NCI-H446 treated with DMSO at 0.1 percent for 48 hours (cell line): ENCODE measurements at regions not wholly inside any gene's neighbourhood (a gene's known extent, or its start where the extent isn't known, plus 50 kb on each side); places are given as distances from the start of the nearest gene placed in this dataset.
"Not testable (repeated sequence)": the region's sequence is repeated elsewhere in the genome, so short reads cannot be mapped to it uniquely, and the experiment has no call there.

Experiments
- DNase-seq: peaks from one replicate; lab custom pipeline; 2025; lab: John Stamatoyannopoulos, UW

DNA sequence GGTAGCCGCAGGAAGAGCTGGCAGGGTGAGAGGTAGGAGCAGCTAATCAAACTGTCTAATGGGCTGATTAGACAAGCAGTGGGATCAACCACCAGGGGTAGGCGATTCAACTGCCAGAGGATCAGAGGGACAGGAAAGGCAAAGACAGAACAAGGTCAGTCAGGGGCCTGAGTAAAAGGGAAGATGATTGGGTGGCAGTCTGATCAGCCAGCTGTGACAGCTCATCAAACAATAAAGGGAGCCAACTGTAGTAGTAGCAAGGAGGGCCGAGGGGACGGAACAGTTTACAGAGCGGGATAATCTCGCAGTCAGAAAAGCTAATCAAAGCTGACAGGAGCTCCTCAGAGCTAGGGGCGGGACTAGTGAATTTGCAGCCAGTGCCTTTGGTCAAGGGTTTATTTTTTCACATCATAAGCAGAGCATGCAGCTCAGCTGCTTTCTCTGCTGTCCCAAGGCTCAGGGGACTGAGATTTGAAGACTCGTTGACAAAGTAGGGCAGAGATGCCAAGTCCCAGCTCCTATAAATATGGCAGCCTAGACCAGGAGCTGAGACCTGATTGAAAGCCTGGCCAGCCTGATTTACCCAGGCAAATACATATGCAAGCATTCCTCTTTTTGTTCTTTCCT, 418.2 kb downstream of the GABRG2 start:
- no peak for DNase-seq

DNA sequence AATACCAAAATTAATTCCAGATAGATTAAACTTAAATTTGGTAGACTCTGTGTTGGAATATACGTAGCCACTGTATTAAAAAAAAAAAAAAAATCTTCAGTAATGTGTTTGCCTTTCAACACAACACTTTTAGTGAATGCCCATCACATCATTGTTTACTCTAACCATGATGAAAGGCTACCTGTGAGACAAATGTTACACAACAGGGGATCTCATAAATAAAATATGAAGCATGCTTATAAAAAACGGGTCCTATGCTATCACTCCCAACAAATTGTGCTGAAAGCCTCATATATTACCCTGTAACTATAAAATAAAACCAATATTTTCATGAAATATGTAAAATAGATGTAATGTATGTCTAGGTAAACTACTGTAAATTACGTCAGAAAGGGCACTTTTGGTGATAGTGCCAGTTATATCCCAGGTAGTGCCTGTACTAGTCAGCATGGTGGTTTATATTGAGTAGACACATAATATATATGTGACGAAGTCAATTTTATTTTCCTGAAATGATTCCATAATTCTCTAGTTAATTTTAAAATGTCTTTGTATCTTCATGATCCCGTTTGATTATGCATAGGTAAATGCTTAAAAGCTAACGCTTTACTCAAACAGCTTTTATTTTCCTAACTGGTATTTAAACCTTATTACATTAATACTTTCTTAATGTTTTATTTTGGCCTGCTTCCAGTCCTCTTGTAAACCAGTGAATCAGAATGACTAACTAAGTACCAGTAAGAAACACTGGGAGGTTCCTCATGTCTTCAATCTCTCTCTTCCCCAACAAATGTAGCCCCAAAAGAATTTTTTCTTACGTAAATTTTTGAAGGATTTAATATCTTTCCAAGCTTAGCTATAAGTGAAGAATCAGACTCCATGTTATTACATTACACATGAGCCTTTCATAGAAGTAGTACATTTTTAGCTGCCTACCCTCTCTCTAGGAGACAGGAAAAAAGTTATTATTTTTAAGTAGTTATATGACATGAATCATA, 420.3 kb downstream of the GABRG2 start:
- DNase-seq, result no peak

DNA sequence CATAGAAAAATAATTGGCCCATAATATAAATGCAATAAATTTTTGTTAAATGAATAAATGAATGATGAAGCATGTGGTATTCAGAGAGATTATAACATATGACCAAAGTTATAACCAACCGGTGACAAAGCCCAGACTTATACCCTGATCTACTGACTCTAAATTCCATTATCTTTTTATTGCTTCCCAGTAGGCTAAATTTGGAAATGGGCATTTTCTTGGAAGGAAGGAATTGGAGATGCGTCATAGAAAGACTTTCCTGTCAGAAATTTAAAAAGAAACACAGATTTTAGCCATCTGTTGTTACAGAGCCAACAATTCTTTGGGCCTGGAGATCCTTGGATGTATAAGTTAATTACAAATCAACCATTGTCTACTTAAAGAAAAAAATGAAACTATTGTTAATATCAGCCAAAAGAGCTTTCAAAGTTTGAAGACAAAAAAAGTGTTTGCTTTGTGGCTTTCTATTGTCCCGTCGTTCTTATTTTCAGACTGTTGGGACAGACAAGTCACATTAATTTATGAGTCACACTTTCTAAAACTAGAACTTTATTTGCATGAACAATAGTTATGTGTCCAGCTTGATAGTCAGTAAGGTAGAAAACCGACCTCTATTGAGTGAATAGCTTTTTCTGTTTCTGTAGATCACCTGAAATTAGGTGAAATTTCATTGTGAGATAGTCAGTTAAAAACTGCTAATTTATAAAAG, 428.7 kb downstream of the GABRG2 start:
- no peak for DNase-seq

DNA sequence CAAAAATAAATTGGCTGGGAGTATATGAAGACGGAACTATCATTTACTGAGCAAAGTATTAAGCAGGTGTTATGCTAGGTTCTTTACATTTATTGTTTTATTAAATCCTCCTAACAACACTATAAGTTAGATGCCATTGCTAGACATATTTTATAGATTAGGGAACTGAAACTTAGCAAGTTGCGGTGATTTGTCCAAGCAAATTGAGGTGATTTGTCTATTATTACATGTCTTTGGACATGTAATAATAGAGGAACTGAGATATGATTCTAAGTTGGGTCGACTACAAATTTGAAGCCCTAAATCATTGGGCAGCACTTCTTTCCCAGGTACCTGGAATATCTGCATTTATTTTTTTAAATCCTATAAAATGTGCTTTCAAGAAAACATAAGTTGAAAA, 429.9 kb downstream of the GABRG2 start:
- no peak for DNase-seq

DNA sequence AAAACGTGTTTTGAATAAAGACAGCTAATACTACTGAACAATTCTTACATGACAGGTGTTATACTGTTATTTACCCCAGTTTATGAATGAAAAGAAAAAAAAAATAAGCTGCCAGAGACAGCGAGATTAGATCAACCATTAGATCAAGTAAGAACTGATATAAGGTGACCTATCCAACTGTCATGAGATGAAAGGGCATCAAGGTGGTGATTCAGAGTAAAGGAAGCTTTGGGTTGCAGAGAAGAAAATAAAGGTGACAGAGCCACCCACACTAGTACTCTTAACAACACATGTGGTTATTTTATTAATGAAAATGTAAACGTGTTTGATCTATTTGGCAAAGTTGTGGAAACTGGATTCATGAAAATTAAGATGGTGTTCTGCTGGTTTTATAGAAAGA, 435.2 kb downstream of the GABRG2 start:
- DNase-seq, result no peak

DNA sequence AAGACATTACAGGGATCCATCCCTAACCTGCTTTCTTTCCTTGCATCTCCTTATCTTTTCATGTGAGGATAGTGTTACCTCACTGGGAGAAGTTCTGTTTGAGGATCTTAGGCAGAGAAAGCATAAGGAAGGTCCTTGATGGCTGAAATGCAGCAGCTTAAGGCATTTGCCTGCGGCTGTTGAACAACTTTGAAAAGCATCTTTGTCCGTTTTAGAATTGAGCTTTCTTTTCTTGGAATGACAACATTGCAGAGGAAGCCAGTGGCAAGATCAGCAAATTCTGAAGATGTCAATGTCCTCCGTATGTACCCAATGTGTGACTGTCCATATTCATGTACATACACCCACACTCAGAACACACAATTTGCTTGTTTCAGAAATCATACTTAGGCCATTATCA, 436.2 kb downstream of the GABRG2 start:
- DNase-seq, result no peak

- no peak for DNase-seq
Observed at GRCh38 chr5:162512935-162513565, 445.5 kb downstream of the GABRG2 start.

DNA sequence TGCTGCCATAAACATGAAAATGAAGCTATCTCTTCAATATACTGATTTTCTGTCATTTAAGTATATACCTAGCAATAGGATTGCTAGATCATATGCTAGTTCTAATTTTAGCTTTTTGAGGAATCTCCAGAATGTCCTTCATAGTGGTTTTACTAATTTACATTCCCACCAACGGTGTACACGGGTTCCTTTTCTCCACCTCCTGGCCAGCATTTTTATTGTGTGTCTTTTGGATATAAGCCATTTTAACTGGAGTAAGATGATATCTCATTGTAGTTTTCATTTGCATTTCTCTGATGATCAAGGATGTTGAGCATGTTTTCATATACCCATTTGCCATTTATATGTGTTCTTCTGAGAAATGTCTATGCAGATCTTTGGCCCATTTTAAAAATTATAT, 446.5 kb downstream of the GABRG2 start:
- DNase-seq, result no peak

GRCh38 chr5:162520878-162521277, 453.3 kb downstream of the GABRG2 start:
- DNase-seq, result no peak

DNA sequence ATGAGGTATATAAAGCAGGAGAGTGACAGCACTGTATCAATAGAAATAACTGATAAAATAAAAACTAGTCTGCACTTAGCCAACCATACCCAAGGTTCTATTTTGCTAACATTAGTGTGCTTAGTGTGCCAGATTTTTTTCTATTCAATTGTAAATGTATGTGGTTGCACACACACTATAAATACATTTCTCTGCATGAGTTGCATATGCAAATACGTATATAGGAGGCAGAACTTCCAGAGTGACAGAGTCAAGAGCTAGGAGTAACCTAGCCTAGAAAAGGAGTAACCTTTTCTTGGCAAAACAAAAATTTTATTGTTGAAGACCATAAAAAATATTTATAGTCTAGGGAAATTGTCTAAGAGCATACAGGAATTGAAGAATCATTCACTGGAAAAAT, 461.6 kb downstream of the GABRG2 start:
- no peak for DNase-seq

GRCh38 chr5:162529886-162530285, 462.3 kb downstream of the GABRG2 start:
- no peak for DNase-seq

DNA sequence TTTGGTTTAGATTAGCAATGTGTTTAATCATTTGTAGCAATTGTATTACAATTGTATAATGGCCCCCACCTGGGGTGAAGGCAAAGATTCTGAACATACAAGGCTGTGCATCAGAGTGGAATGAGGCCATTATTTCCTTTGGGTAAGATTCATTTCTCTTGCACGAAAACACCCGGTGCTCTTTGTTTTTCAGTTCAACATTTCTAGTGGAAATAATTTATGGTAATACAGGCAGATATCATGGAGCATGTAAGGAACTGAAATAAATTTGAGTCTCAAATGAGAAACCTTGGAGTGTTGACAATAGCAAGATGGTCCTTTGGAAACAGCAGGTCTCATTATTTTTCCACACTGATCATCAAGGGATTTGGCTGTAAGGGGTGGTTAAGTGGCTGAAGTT, 475.9 kb downstream of the GABRG2 start:
- DNase-seq, result no peak

DNA sequence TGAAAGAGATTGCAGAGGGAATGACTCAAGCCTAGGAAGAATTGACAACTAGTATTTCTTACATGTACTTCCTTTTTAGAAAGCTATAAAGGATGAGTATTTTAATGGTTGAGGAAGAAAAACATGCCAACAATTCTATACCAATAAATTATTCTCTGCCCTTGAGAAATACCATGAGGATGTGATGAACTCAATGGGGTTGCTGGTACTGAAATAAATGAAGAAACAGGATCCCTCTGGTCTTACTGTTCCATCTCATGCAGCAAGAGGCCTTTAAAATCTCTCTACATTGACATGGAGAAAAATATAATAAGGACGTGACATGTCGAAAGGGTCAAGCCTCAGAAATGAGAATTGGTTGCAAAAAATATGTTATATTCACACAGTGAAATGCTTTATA, 477.3 kb downstream of the GABRG2 start:
- no peak for DNase-seq

- DNase-seq, result no peak
Observed at GRCh38 chr5:162550236-162550635, 482.7 kb downstream of the GABRG2 start.

GRCh38 chr5:162558120-162558519, 490.5 kb downstream of the GABRG2 start:
- DNase-seq, result no peak

DNA sequence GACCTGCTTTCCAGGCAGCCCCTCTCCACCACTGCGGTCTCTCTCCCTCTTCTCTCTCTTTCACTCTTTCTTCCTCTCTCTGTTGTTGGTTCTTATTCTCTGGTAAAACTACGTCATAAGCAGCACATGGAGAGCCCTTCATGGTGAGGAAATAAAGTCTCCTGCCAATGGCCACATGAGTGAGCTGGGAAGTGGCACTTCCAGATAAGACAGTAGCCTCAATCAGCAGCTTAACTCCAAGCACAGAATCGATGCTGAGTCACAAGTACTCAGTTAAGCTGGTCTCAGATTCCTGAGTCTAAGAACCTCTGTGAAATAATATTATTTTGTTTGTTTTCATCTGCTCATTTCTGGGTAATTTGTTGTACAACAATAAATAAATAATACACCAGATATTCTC, 500.1 kb downstream of the GABRG2 start:
- no peak for DNase-seq

DNA sequence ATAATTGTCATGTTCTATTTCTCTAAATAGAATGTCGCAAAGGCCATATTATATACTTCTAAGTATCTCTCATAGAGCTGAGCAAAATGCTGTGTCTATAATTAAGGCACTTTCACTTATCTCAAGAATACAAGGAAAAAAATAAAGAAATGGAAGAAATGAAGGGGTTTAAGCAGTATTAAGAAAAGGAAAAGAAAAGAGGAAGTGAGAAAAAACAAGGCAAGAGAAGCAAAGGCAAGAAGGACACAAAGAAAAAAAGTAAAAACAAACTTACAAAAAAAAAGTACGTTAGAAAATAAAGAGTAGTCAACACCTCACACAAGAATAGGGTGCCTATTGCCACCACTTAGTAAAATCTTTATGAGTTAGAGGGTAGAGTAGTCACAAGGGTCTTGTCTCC, 506.2 kb downstream of the GABRG2 start:
- no peak for DNase-seq

DNA sequence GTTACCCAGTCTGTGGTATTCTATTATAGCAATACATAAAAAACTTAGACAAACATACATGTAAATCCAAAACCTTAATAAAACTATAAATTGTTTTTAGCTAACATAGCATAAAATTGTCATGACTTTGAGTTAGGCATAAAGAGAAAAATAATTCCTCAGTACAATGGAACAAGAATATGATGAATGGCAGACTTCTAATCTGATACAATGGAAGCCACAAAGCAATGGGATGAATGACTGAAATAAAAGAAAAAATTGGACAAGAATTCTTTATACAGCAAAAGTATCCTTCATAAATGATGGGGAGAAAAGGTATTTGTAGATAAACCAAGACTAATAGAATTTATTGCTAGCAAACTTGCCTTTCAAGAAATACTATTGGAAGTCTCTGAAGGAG, 524.2 kb downstream of the GABRG2 start:
- no peak for DNase-seq

DNA sequence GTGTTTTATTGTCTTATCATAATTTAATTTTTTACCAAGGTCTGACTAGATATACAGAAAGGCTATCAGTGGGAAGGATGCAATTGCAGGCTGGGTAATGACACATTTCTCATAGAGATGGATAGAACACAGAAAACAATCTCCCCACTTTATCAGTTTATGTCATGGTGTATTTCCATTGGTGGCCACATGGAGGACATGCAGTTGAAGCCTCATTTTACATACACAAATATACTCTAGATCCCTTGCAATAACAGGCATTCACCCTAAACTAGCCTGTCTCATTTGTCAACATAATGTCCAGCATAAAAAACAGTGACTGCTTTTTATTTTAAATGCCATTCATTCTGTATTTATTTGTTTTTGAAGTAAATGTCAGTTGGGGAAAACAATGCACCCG, 526.3 kb downstream of the GABRG2 start:
- DNase-seq, result no peak

DNA sequence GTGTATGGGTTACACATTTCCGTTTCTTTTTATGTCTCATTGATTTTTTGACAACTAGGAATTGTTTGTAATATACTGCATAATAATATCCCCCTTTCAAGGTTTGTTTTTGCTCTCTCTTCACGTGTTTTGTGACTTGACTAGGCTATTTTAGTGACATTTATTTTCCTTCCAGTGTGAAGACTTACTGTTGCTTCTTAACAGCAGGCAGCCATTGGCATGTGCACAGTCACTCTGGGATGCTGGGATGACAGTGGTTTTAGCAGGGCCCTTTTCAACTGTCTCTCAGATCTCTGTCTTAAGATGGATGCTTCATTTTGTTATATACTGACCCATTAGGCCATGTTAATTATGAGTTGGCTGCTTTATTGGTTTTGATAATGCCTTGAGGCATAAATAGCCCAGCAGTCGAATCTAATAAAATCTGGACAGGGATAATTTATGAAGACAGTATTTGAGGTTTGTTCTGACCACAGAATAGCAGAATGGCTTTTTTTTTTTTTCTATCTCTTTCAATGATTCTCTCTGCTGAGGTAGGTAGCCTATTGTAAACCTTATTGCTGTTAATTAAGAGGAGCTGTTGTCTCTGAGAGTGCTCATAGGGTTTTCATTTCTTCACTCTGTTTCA, 536.0 kb downstream of the GABRG2 start:
- DNase-seq, result no peak

GRCh38 chr5:162607879-162608278, 540.3 kb downstream of the GABRG2 start:
- DNase-seq, result no peak

DNA sequence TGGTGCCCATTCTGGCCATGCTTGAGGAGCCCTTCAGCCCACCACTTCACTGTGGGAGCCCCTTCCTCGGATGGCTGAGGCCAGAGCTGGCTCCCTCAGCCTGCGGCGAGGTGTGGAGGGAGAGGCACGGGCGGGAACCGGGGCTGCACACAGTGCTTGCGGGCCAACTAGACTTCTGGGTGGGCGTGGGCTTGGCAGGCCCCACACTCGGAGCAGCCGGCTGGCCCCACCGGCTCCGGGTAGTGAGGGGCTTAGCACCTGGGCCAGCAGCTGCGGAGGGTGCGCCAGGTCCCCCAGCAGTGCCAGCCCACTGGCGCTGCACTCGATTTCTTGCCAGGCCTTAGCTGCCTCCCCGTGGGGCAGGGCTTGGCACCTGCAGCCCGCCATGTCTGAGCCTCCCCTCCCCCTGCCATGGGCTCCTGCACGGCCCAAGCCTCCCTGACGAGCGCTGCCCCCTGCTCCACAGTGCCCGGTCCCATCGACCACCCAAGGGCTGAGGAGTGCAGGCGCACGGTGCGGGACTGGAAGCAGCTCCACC, 554.2 kb downstream of the GABRG2 start:
- DNase-seq, result not testable (repeated sequence)
